Tibial nerve (tissue), 4 donors: ENCODE measurements at regions not wholly inside any gene's neighbourhood (a gene's known extent, or its start where the extent isn't known, plus 50 kb on each side); places are given as distances from the start of the nearest gene placed in this dataset.

Source experiments
- CTCF ChIP-seq, 5 experiments: fragments of 200-600 bp in 3 of 5; fragments of 450-650 bp in 2 of 5; sonication (generic) in 3 of 5; IDR thresholded peaks; one replicate each; pipeline ENCODE4 v1.5.1; 2016 to 2019; ENCODE audit warnings: antibody characterized with exemption in 5 of 5, mild to moderate bottlenecking in 3 of 5, moderate library complexity in 2 of 5
- EP300 ChIP-seq, 2 donors: sonication (generic); formaldehyde crosslinking; IDR thresholded peaks; one replicate each; pipeline ENCODE4 v1.6.1; 2017; ENCODE audit warnings: antibody characterized with exemption in 2 of 2, mild to moderate bottlenecking in 1 of 2
- POLR2A ChIP-seq, 2 donors: fragments of 450-650 bp; IDR thresholded peaks; one replicate each; pipeline ENCODE4 v1.6.1; 2017; ENCODE audit warnings: antibody characterized with exemption in 2 of 2, mild to moderate bottlenecking in 2 of 2, moderate library complexity in 2 of 2

GRCh38 chr10:10774416-10774815, 243.3 kb upstream of the CELF2 start:
- TF ChIP-seq CTCF (IDR thresholded peaks at IDR 0.05) (no peak), POLR2A (IDR thresholded peaks at IDR 0.05) (no peak), EP300 (IDR thresholded peaks at IDR 0.05) (no peak)
